Inferior parietal cortex (tissue), 1 donor: ENCODE measurements at regions not wholly inside any gene's neighbourhood (a gene's known extent, or its start where the extent isn't known, plus 50 kb on each side); places are given as distances from the start of the nearest gene placed in this dataset.
"Not testable (repeated sequence)": the region's sequence is repeated elsewhere in the genome, so short reads cannot be mapped to it uniquely, and the experiment has no call there.

Source experiments
- DNase-seq: peaks from one replicate; pipeline ENCODE4 v3.0.0-alpha.2; 2016; ENCODE audit errors: extremely low spot score

DNA sequence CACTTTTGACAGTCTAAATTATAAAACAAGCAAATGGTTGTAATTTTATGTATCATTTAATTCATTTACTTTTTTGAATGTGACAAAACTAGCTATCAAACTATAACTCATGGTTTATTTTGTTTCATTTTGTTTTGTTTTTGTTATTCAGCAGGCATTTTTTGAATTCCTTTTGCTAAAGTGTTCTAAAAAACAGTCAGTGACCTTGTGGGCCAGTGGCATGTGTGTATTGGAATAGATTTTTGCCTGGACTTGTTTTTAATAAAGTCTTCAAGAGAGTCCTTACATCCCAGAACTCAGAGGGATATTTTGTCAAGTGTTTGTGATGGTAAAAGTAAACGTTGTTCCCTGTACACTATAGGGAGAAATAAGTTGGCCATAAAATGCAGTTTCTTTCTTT is 369.7 kb upstream of the SYT1 start:
- DNase-seq = no peak

GRCh38 chr12:78501825-78502224 is 362.7 kb upstream of the SYT1 start:
- DNase-seq = no peak

GRCh38 chr12:78519422-78519821 is 345.2 kb upstream of the SYT1 start:
- no peak for DNase-seq

- DNase-seq = no peak
These were observed 334.3 kb upstream of the SYT1 start for GRCh38 chr12:78530100-78530765.

GRCh38 chr12:78531831-78532458 is 332.6 kb upstream of the SYT1 start:
- DNase-seq = no peak

- DNase-seq = no peak
These were observed 330.3 kb upstream of the SYT1 start for GRCh38 chr12:78534311-78534710.

DNA sequence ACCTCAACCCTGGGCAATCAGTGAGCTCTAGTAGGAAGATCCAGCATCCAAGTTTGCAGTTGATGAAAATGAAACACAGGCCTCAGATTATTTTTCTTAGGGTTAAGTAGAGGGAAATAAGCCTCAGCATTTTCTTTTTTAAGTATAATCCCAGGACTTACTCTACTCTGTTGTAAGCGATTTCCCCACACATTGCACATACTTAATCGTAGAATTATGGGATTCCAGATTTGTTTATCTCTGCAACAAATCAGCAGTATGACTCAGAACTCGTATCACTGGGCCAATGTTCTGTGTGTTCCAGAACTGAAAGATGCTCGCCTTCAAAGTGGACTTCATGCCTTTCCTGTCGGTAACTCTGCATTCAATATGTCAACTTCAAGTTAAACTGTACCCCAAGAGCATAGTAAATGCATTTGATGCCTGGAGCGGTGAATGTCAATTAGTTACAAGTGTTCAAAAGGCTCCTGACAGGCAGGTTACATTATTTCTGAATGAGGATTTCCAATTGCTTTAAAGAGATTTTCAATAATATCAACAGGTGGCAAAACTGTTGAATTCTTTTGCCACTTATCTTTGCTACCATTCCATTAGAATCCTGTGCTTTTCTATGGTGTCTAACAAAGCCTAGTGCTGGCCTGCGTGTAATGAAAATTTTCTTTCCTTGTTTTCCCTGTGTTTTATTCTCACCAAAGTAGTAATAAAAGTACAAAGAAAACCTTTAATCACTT is 323.8 kb upstream of the SYT1 start:
- no peak for DNase-seq

GRCh38 chr12:78550831-78551230 is 313.7 kb upstream of the SYT1 start:
- no peak for DNase-seq

DNA sequence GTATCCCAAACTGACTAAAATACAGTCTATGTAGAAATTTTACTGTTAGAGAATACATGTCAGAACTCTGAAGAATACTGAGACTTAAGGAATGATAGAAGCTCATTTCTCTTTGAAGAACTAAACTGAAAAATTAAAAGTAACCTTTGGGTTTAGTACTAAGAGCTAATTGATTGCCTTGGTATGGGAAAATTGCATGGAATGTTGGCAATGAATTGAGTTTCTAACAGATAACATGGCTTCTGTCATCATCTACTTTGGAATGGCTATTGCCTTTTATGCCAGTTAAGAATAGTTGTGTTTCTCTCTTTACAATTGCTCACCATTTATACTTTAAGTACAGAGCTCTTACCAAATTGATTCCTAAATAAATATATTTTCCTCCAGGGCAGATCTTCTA is 308.8 kb upstream of the SYT1 start:
- no peak for DNase-seq

DNA sequence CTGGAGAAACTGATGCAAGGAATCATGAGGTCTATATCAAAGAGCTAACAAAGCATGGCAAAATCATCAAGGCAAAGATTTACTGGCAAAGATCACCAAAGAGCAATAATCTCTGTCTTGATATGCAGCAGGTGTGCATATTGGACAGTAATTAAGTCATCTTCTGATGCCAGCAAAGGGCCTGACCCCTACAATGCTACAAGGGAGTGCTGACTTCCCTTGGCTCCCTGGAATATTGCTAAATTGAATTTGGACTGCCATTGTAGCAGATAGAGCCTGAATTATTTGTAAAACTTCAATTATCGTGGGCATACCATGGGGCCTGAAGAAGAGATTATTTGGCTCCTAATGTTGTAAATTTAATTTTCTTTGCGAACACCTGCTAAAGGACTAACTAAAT is 307.9 kb upstream of the SYT1 start:
- DNase-seq = no peak

- peak; percentile 20 for DNase-seq
These were observed 305.2 kb upstream of the SYT1 start for GRCh38 chr12:78559416-78559815.

- no peak for DNase-seq
These were observed 304.7 kb upstream of the SYT1 start for GRCh38 chr12:78559886-78560285.

DNA sequence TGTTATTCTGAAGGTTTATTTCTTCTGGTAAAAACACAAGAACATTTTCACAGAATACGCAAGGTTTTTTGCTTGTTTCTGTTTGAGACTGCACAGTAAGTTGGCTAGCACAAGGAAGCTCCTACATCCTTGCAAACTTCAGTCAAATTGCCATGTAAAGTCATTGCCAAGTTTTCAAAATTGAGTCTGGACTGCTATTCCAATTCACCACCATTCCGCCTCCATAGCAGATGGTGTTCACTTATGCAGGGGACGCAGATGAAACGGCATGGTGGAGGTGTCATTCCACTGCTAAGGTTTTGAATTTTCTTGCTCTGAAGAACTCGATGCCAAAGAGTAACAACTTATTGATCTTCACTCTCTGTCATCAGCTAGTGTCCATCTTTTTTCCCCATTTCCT is 303.9 kb upstream of the SYT1 start:
- DNase-seq = peak; percentile 69

GRCh38 chr12:78562368-78563205 is 302.0 kb upstream of the SYT1 start:
- peak; percentile 21 for DNase-seq

DNA sequence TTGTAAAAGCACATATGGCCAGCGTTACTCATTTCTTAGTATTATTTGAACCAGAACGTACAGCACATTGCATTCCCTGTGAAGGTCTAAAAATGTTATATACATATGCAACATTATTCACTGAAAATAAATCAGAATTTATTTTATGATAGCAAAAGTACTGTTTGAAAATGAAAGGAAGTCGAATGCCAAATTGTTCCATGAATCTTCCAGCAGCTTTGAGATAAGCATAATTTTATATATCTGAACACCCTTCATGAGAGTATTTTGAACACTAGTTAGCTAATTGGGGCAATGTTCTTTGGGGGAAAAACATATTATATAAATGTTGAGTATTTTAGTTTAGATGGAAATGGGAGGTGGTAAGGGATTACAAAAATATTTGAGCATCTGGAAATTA is 300.7 kb upstream of the SYT1 start:
- DNase-seq = peak; percentile 46

- DNase-seq = no peak
These were observed 298.1 kb upstream of the SYT1 start for GRCh38 chr12:78566456-78566855.

GRCh38 chr12:78568321-78569020 is 296.1 kb upstream of the SYT1 start:
- no peak for DNase-seq

- DNase-seq = no peak
These were observed 292.6 kb upstream of the SYT1 start for GRCh38 chr12:78571953-78572352.

DNA sequence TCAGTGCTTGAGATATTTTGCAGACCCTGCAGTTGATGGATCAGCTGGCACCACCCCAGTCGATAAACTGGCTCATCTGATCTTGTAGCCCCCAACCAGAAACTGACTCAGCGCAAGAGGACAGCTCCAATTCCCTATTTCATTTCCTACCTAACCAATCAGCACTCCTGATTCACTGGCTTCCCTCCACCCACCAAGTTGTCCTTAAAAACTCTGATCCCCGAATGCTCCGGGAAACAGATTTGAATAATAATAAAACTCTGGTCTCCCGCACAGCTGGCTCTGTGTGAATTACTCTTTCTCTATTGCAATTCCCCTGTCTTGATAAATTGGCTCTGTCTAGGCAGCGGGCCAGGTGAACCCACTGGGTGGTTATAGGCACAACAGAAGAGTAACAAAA is 289.4 kb upstream of the SYT1 start:
- not testable (repeated sequence) for DNase-seq

- no peak for DNase-seq
These were observed 284.7 kb upstream of the SYT1 start for GRCh38 chr12:78579846-78580245.

DNA sequence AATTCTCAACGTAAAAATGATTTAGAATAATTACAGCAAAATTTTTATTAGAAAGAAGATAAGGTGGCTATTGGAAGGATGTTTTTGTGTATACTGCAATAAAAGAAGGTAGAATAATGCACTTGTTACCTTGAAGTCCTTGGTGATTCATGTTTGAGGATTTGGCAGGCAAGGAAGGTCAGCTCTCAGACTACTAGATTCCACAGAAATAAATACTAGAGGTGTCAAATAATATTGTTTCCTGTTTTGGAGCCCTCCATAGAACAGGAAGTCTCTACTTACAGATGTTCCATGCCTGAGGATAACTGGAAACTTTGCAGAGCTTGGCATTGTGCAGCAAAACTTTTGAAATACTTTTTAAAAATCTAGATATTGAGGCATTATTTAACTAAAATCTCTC is 284.3 kb upstream of the SYT1 start:
- DNase-seq = no peak

DNA sequence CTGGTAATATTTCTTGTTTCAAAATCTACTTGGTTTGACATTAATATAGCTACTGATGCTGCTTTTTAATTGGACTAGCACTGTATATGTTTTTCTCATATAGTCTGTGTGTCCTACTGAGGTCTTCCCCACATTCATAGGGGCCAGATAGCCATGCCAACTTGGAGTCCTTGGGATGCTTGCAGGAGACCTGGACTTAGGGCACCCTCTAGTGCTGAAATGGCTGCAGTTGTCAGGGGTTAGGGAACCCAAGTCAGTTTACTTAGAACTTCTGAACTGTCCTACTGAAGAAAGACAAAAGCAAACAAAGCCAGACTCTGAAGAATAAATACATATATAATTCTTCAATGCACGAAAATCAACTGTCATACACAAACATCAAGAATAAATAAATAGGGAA is 279.9 kb upstream of the SYT1 start:
- no peak for DNase-seq
